Neural progenitor cell (in vitro differentiated cells): ENCODE measurements at regions not wholly inside any gene's neighbourhood (a gene's known extent, or its start where the extent isn't known, plus 50 kb on each side); places are given as distances from the start of the nearest gene placed in this dataset.
"Not testable (repeated sequence)": the region's sequence is repeated elsewhere in the genome, so short reads cannot be mapped to it uniquely, and the experiment has no call there.

ENCODE experiments used
- DNase-seq: peaks from one replicate; pipeline ENCODE4 v3.0.0-alpha.2; 2016; ENCODE audit warnings: low spot score
- H2AFZ ChIP-seq: fragments of 200-600 bp; sonication (generic); replicated peaks from 2 replicates; pipeline ENCODE4 v1.6.1; 2016; ENCODE audit warnings: antibody characterized with exemption
- H3F3A ChIP-seq: fragments of 200-600 bp; sonication (generic); 2 replicates; pipeline ENCODE4 v1.6.1; 2016; ENCODE audit warnings: antibody characterized with exemption, low read depth
- H3K27ac ChIP-seq: fragments of 200-600 bp; sonication (generic); 2 replicates; pipeline ENCODE4 v1.5.1; 2016; ENCODE audit warnings: mild to moderate bottlenecking
- H3K27me3 ChIP-seq: fragments of 200-600 bp; sonication (generic); 2 replicates; pipeline ENCODE4 v1.6.1; 2016; ENCODE audit warnings: mild to moderate bottlenecking, moderate library complexity
- H3K36me3 ChIP-seq: fragments of 200-600 bp; sonication (generic); 2 replicates; pipeline ENCODE4 v1.5.1; 2016
- H3K4me1 ChIP-seq: fragments of 200-600 bp; sonication (generic); 2 replicates; pipeline ENCODE4 v1.6.1; 2016; ENCODE audit warnings: mixed run types
- H3K4me2 ChIP-seq: fragments of 200-600 bp; sonication (generic); 2 replicates; pipeline ENCODE4 v1.6.1; 2016
- H3K4me3 ChIP-seq: fragments of 200-600 bp; sonication (generic); 2 replicates; pipeline ENCODE4 v1.5.1; 2016
- H3K79me2 ChIP-seq: fragments of 200-600 bp; sonication (generic); 2 replicates; pipeline ENCODE4 v1.6.1; 2016; ENCODE audit warnings: low read depth
- H3K9ac ChIP-seq: fragments of 200-600 bp; sonication (generic); 2 replicates; pipeline ENCODE4 v1.6.1; 2016
- H3K9me3 ChIP-seq: fragments of 200-600 bp; sonication (generic); 2 replicates; pipeline ENCODE4 v1.5.1; 2016; ENCODE audit warnings: low read depth
- H4K20me1 ChIP-seq: fragments of 200-600 bp; sonication (generic); 2 replicates; pipeline ENCODE4 v1.6.1; 2016; ENCODE audit warnings: low read depth
- H3K27ac Mint-ChIP-seq: 3 replicates; pipeline ENCODE4 v1.8.0; 2021; ENCODE audit warnings: mixed read lengths
- H3K27me3 Mint-ChIP-seq: 2 replicates; pipeline ENCODE4 v1.8.0; 2022; ENCODE audit warnings: low read depth, mild to moderate bottlenecking, inconsistent platforms, moderate library complexity, mixed read lengths; ENCODE audit not compliant: insufficient read depth
- H3K36me3 Mint-ChIP-seq: 3 replicates; pipeline ENCODE4 v1.8.0; 2021; ENCODE audit warnings: mixed read lengths
- H3K4me1 Mint-ChIP-seq: 3 replicates; pipeline ENCODE4 v1.8.0; 2021; ENCODE audit warnings: mixed read lengths
- H3K4me3 Mint-ChIP-seq: 3 replicates; pipeline ENCODE4 v1.8.0; 2021; ENCODE audit warnings: mild to moderate bottlenecking, moderate library complexity, mixed read lengths
- H3K9me3 Mint-ChIP-seq: 3 replicates; pipeline ENCODE4 v1.8.0; 2020; ENCODE audit warnings: mixed read lengths
- EZH2 ChIP-seq: fragments of 200-600 bp; sonication (generic); IDR thresholded peaks from 2 replicates; pipeline ENCODE4 v1.6.1; 2017; ENCODE audit warnings: antibody characterized with exemption, mild to moderate bottlenecking, moderate library complexity
- EZH2phosphoT487 ChIP-seq: fragments of 200-600 bp; sonication (generic); IDR thresholded peaks from 2 replicates; pipeline ENCODE4 v1.6.1; 2017; ENCODE audit warnings: antibody characterized with exemption
- TF ChIP-seq, protein P1 (sequence below): fragments of 200-600 bp; sonication (generic); IDR thresholded peaks from 2 replicates; pipeline ENCODE4 v1.5.1; 2017; ENCODE audit warnings: antibody characterized with exemption, mild to moderate bottlenecking

DNA sequence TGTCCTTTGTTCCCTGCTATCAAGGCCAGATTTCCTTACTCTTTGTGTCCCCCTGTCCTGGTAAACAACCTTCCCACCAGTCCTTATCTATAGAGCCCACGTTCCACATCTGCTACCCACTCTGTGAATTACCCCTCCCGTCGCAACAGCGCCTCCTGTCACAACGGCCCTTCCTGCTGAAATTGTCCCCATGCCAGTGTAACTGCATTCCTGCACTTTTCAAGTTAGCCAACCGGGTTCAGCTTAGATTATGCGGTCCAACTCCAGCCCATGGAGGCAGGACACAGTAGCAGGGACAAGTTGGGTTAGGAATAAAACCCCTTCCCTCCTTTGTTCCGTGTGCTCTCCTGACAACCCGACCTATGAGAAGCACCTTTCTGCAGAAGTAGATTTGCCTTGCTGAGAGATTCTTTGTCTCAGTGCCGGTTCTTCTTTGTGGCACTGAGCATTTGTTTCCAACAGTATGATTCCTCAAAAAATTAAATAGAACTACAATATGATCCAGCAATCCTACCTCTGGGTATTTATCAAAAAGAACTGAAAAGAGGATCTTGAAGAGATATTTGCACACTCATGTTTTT lies 180.3 kb downstream of the PTBP2 start:
- Histone ChIP-seq H3K4me3 (no peak overlapping the region), H3K27me3 (no peaks in the 10 kb centered on the region), H2AFZ (peak overlapping the region; percentile 83), H3K4me1 (no peaks in the 10 kb centered on the region), H3K27ac (no peak overlapping the region), H3F3A (no peaks in the 10 kb centered on the region), H4K20me1 (no peaks in the 10 kb centered on the region), H3K4me2 (no peak overlapping the region), H3K9ac (no peak overlapping the region), H3K9me3 (no peaks in the 10 kb centered on the region), H3K36me3 (no peaks in the 10 kb centered on the region), H3K79me2 (no peaks in the 10 kb centered on the region)
- Mint-ChIP-seq H3K27me3 (peaks cover 2% of the 10 kb centered on the region), H3K4me3 (no peak overlapping the region), H3K36me3 (no peaks in the 10 kb centered on the region), H3K27ac (no peak overlapping the region), H3K9me3 (peaks cover 6% of the 10 kb centered on the region), H3K4me1 (no peaks in the 10 kb centered on the region)
- TF ChIP-seq EZH2phosphoT487 (no peak), EZH2 (no peak)
- TF ChIP-seq, protein P1, sequence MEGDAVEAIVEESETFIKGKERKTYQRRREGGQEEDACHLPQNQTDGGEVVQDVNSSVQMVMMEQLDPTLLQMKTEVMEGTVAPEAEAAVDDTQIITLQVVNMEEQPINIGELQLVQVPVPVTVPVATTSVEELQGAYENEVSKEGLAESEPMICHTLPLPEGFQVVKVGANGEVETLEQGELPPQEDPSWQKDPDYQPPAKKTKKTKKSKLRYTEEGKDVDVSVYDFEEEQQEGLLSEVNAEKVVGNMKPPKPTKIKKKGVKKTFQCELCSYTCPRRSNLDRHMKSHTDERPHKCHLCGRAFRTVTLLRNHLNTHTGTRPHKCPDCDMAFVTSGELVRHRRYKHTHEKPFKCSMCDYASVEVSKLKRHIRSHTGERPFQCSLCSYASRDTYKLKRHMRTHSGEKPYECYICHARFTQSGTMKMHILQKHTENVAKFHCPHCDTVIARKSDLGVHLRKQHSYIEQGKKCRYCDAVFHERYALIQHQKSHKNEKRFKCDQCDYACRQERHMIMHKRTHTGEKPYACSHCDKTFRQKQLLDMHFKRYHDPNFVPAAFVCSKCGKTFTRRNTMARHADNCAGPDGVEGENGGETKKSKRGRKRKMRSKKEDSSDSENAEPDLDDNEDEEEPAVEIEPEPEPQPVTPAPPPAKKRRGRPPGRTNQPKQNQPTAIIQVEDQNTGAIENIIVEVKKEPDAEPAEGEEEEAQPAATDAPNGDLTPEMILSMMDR, result peak; percentile 16
- DNase-seq, result no peak

DNA sequence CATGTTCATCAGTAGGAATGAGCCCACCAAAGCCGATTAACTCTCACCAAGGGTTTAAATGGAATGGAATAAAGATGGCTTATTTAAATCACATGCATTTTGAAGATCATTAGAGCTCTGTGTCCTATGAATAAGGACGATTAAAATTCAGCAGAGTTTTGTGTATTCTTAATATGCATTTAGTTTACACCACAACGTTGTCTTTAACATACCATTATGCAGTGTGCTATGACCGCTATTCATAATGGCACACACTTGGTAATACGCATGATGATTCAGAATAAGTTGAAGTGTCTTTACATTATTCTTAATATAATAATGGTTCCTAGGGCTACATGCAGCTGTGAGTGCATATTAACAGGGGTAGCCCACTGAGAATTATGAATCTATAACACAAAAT lies 190.7 kb downstream of the PTBP2 start:
- no peak overlapping the region for H3K4me3 Mint-ChIP-seq
- Histone ChIP-seq H2AFZ (no peak overlapping the region), H3K79me2 (no peaks in the 10 kb centered on the region), H3K4me1 (no peaks in the 10 kb centered on the region), H3F3A (no peaks in the 10 kb centered on the region), H3K4me3 (no peak overlapping the region), H3K27me3 (no peaks in the 10 kb centered on the region), H3K27ac (no peak overlapping the region), H3K9me3 (no peaks in the 10 kb centered on the region), H4K20me1 (no peaks in the 10 kb centered on the region), H3K36me3 (no peaks in the 10 kb centered on the region), H3K4me2 (no peak overlapping the region), H3K9ac (no peak overlapping the region)
- H3K27ac Mint-ChIP-seq, result no peak overlapping the region
- no peaks in the 10 kb centered on the region for H3K27me3 Mint-ChIP-seq
- peaks cover 3% of the 10 kb centered on the region for H3K9me3 Mint-ChIP-seq
- no peaks in the 10 kb centered on the region for H3K36me3 Mint-ChIP-seq
- TF ChIP-seq EZH2phosphoT487, result no peak
- TF ChIP-seq EZH2, result no peak
- TF ChIP-seq, protein P1, result no peak
- H3K4me1 Mint-ChIP-seq, result no peaks in the 10 kb centered on the region
- no peak for DNase-seq

DNA sequence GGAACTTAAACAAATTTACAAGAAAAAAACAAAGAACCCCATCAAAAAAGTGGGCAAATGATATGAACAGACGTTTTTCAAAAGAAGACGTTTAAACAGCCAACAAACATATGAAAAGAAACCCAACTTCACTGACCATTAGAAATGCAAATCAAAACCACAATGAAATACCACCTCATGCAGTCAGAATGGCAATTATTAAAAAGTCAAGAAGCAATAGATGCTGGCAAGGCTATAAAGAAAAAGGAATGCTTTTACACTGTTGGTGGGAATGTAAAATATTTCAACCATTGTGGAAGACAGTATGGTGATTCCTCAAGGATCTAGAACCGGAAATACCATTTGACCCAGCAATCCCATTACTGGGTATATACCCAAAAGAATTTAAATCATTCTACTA lies 194.1 kb downstream of the PTBP2 start:
- H3K79me2 ChIP-seq, H3K9me3 ChIP-seq, H2AFZ ChIP-seq, H3K27ac ChIP-seq, DNase-seq, H3K4me1 ChIP-seq, H3K36me3 ChIP-seq, H3K27ac Mint-ChIP-seq, H3K36me3 Mint-ChIP-seq, H3K4me2 ChIP-seq, H3K4me3 Mint-ChIP-seq, H3K4me3 ChIP-seq, H3F3A ChIP-seq, H3K9me3 Mint-ChIP-seq, H3K9ac ChIP-seq, H3K4me1 Mint-ChIP-seq, H3K27me3 ChIP-seq, H3K27me3 Mint-ChIP-seq, H4K20me1 ChIP-seq: not testable (repeated sequence)

DNA sequence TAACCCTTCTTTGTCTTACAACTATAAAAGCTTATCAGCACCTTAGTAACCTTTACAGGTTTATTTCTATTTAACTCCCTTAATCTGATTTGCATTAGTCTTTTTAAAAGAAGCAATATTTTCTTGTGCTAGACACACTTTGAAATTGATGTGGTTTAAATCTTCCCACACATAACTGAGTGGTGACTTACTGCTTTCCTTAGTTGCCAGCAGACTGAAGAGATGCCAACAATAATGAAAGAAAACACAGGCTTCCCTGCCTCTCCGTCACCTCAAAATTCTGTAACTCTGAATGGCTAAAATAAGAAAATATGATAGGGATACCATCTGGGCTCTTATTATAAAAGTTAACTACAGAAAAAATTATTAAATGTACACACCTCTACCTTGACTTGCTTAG lies 196.8 kb downstream of the PTBP2 start:
- Histone ChIP-seq H3K27me3 (no peaks in the 10 kb centered on the region), H3K79me2 (no peaks in the 10 kb centered on the region), H4K20me1 (no peaks in the 10 kb centered on the region), H3K27ac (no peak overlapping the region), H3K9me3 (peaks cover 3% of the 10 kb centered on the region), H2AFZ (no peak overlapping the region), H3K9ac (no peak overlapping the region), H3K36me3 (no peaks in the 10 kb centered on the region), H3K4me2 (no peak overlapping the region), H3K4me1 (no peaks in the 10 kb centered on the region), H3K4me3 (no peak overlapping the region), H3F3A (peaks cover 3% of the 10 kb centered on the region)
- no peaks in the 10 kb centered on the region for H3K27me3 Mint-ChIP-seq
- no peak overlapping the region for H3K27ac Mint-ChIP-seq
- H3K4me3 Mint-ChIP-seq, result no peak overlapping the region
- DNase-seq, result no peak
- no peaks in the 10 kb centered on the region for H3K36me3 Mint-ChIP-seq
- H3K4me1 Mint-ChIP-seq, result no peaks in the 10 kb centered on the region
- peaks cover 13% of the 10 kb centered on the region for H3K9me3 Mint-ChIP-seq
- TF ChIP-seq, protein P1, result no peak
- TF ChIP-seq EZH2, result no peak
- TF ChIP-seq EZH2phosphoT487, result no peak
